HG02642 (cell line): ENCODE measurements at regions not wholly inside any gene's neighbourhood (a gene's known extent, or its start where the extent isn't known, plus 50 kb on each side); places are given as distances from the start of the nearest gene placed in this dataset.
"Not testable (repeated sequence)": the region's sequence is repeated elsewhere in the genome, so short reads cannot be mapped to it uniquely, and the experiment has no call there.

Experiments used
- ATAC-seq: cut with Tn5 transposase; IDR thresholded peaks from one replicate; pipeline ENCODE4 v1.9.1; 2021; ENCODE audit warnings: mild to moderate bottlenecking; ENCODE audit not compliant: unreplicated experiment, poor library complexity

- no peak for ATAC-seq
These were observed 204.3 kb upstream of the STAC start for GRCh38 chr3:36175916-36176461.

- ATAC-seq, result no peak
These were observed 202.3 kb upstream of the STAC start for GRCh38 chr3:36178018-36178417.

- ATAC-seq, result no peak
These were observed 198.3 kb upstream of the STAC start for GRCh38 chr3:36182024-36182423.

- not testable (repeated sequence) for ATAC-seq
These were observed 193.1 kb upstream of the STAC start for GRCh38 chr3:36187197-36187596.

GRCh38 chr3:36192901-36193300, 187.4 kb upstream of the STAC start:
- no peak for ATAC-seq

GRCh38 chr3:36193448-36193847, 186.9 kb upstream of the STAC start:
- ATAC-seq, result no peak

GRCh38 chr3:36196058-36196457, 184.2 kb upstream of the STAC start:
- no peak for ATAC-seq

- ATAC-seq, result no peak
These were observed 183.2 kb upstream of the STAC start for GRCh38 chr3:36197151-36197550.

- no peak for ATAC-seq
These were observed 178.8 kb upstream of the STAC start for GRCh38 chr3:36201546-36201945.

GRCh38 chr3:36206956-36207580, 173.2 kb upstream of the STAC start:
- no peak for ATAC-seq

GRCh38 chr3:36210840-36211651, 169.3 kb upstream of the STAC start:
- no peak for ATAC-seq

GRCh38 chr3:36211652-36211999, 168.7 kb upstream of the STAC start:
- no peak for ATAC-seq

- ATAC-seq, result no peak
These were observed 168.1 kb upstream of the STAC start for GRCh38 chr3:36212251-36212650.

- no peak for ATAC-seq
These were observed 165.8 kb upstream of the STAC start for GRCh38 chr3:36214460-36214859.

GRCh38 chr3:36215241-36215640, 165.1 kb upstream of the STAC start:
- ATAC-seq, result no peak

- ATAC-seq, result no peak
These were observed 160.9 kb upstream of the STAC start for GRCh38 chr3:36219398-36219797.

- ATAC-seq, result no peak
These were observed 160.1 kb upstream of the STAC start for GRCh38 chr3:36220173-36220572.

- ATAC-seq, result no peak
These were observed 158.3 kb upstream of the STAC start for GRCh38 chr3:36221975-36222374.

GRCh38 chr3:36227980-36228379, 152.3 kb upstream of the STAC start:
- ATAC-seq, result no peak

GRCh38 chr3:36229496-36229895, 150.8 kb upstream of the STAC start:
- no peak for ATAC-seq

- no peak for ATAC-seq
These were observed 147.4 kb upstream of the STAC start for GRCh38 chr3:36232797-36233489.
